DOHH2 (cell line): ENCODE measurements at regions not wholly inside any gene's neighbourhood (a gene's known extent, or its start where the extent isn't known, plus 50 kb on each side); places are given as distances from the start of the nearest gene placed in this dataset.

Experiments used
- CTCF ChIP-seq: fragments of 200-600 bp; sonication (generic); IDR thresholded peaks from one replicate; pipeline ENCODE4 v1.5.1; 2014; ENCODE audit warnings: antibody characterized with exemption, mild to moderate bottlenecking, low read depth, low read length; ENCODE audit not compliant: poor library complexity, severe bottlenecking
- EZH2phosphoT487 ChIP-seq: fragments of 200-600 bp; sonication (generic); IDR thresholded peaks from 2 replicates; pipeline ENCODE4 v1.6.1; 2017; ENCODE audit warnings: borderline replicate concordance, mild to moderate bottlenecking, antibody characterized with exemption, low read length, moderate library complexity, mixed read lengths

DNA sequence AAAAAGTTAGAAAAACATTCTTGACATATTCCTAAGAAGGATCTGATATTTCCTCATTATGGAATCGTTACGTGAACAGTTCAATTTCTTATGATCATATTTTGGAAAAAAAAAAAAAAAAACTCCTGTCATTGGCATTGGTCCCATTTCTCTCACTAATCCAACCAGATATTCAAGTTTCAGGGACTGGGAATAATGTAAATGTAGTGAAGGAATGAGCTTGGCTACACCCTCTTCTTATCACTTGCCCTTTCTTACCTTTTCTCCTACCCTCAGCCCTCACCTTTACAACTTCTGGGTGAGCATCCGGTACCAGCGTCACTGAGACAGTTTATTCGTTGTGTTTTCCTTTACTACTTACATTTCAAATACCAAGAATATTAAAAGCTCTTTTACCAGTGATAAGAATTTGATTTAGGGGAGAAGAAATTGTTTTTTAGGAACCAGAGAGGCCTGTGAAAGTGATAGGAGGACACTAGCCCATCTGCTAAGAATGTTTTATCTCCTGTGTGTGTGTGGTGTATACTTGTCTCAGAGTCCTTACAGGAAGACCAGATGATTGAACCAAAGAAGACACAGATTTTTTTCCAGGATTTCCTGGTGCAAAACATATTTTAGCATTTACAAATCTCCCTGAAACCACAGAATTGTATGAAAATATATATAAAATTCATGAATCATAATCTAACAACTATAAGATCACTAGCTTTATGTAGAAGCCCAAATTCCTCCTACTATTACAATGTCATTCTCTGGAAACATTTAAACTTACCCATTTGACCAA lies 946.7 kb downstream of the ZPLD1 start:
- TF ChIP-seq CTCF (no peak), EZH2phosphoT487 (no peak)
